ENCODE measurements at regions not wholly inside any gene's neighbourhood (a gene's known extent, or its start where the extent isn't known, plus 50 kb on each side); places are given as distances from the start of the nearest gene placed in this dataset.

GRCh38 chr21:43276811-43277210 is 108.0 kb downstream of the CRYAA start:
- TF ChIP-seq FOXP2 (optimal IDR thresholded peaks at IDR 0.05; ENCODE audit: control extremely low read depth, extremely low read length, insufficient read depth) (no peak), EZH2 (IDR thresholded peaks at IDR 0.05) (no peak), POLR2AphosphoS5 (IDR thresholded peaks at IDR 0.05; ENCODE audit: borderline replicate concordance, low read depth, low read length) (no peak)
- no peaks in the 10 kb centered on the region for H3K9me3 ChIP-seq (ENCODE audit: low read depth, low read length)
- no peaks in the 10 kb centered on the region for H3K36me3 ChIP-seq (ENCODE audit: insufficient read depth, low read length)
- DNase-seq (ENCODE audit: low read depth, low spot score): no peak
- H3K27ac ChIP-seq: no peak overlapping the region
- no peak overlapping the region for H3K4me3 ChIP-seq
- no peak overlapping the region for H3K9ac ChIP-seq (ENCODE audit: insufficient read length)

- Histone ChIP-seq H3K27ac (no peak overlapping the region), H3K9ac (ENCODE audit: insufficient read length) (no peak overlapping the region)
- no peak for TF ChIP-seq FOXP2 (optimal IDR thresholded peaks at IDR 0.05; ENCODE audit: control extremely low read depth, extremely low read length, insufficient read depth)
- no peak for TF ChIP-seq EZH2 (IDR thresholded peaks at IDR 0.05)
- no peak for TF ChIP-seq POLR2AphosphoS5 (IDR thresholded peaks at IDR 0.05; ENCODE audit: borderline replicate concordance, low read depth, low read length)
Observed at GRCh38 chr21:43275421-43276211, 106.8 kb downstream of the CRYAA start.

GRCh38 chr21:43274946-43275310 is 106.1 kb downstream of the CRYAA start:
- Histone ChIP-seq H3K9me3 (ENCODE audit: low read depth, low read length) (no peaks in the 10 kb centered on the region), H3K36me3 (ENCODE audit: insufficient read depth, low read length) (no peaks in the 10 kb centered on the region), H3K4me3 (no peak overlapping the region), H3K27ac (no peak overlapping the region), H3K9ac (ENCODE audit: insufficient read length) (no peak overlapping the region)
- TF ChIP-seq POLR2AphosphoS5 (IDR thresholded peaks at IDR 0.05; ENCODE audit: borderline replicate concordance, low read depth, low read length): no peak
- no peak for TF ChIP-seq EZH2 (IDR thresholded peaks at IDR 0.05)
- no peak for TF ChIP-seq FOXP2 (optimal IDR thresholded peaks at IDR 0.05; ENCODE audit: control extremely low read depth, extremely low read length, insufficient read depth)
- no peak for DNase-seq (ENCODE audit: low read depth, low spot score)

More at GRCh38 chr21:43275421-43276211, 106.8 kb downstream of the CRYAA start:
- DNase-seq (ENCODE audit: low read depth, low spot score): no peak
- Histone ChIP-seq H3K36me3 (ENCODE audit: insufficient read depth, low read length) (no peaks in the 10 kb centered on the region), H3K4me3 (no peak overlapping the region), H3K9me3 (ENCODE audit: low read depth, low read length) (no peaks in the 10 kb centered on the region)

- DNase-seq (ENCODE audit: low read depth, low spot score): no peak
- Histone ChIP-seq H3K9me3 (ENCODE audit: low read depth, low read length) (no peaks in the 10 kb centered on the region), H3K27ac (no peak overlapping the region), H3K9ac (ENCODE audit: insufficient read length) (no peak overlapping the region), H3K4me3 (no peak overlapping the region), H3K36me3 (ENCODE audit: insufficient read depth, low read length) (no peaks in the 10 kb centered on the region)
- no peak for TF ChIP-seq FOXP2 (optimal IDR thresholded peaks at IDR 0.05; ENCODE audit: control extremely low read depth, extremely low read length, insufficient read depth)
- TF ChIP-seq EZH2 (IDR thresholded peaks at IDR 0.05): no peak
- TF ChIP-seq POLR2AphosphoS5 (IDR thresholded peaks at IDR 0.05; ENCODE audit: borderline replicate concordance, low read depth, low read length): no peak
Observed at GRCh38 chr21:43274022-43274945, 105.5 kb downstream of the CRYAA start.

- H3K36me3 ChIP-seq (ENCODE audit: insufficient read depth, low read length): no peaks in the 10 kb centered on the region
- TF ChIP-seq EZH2 (IDR thresholded peaks at IDR 0.05) (no peak), POLR2AphosphoS5 (IDR thresholded peaks at IDR 0.05; ENCODE audit: borderline replicate concordance, low read depth, low read length) (no peak), FOXP2 (optimal IDR thresholded peaks at IDR 0.05; ENCODE audit: control extremely low read depth, extremely low read length, insufficient read depth) (no peak)
- no peak overlapping the region for H3K27ac ChIP-seq
- DNase-seq (ENCODE audit: low read depth, low spot score): no peak
- H3K9ac ChIP-seq (ENCODE audit: insufficient read length): no peak overlapping the region
- no peak overlapping the region for H3K4me3 ChIP-seq
- no peaks in the 10 kb centered on the region for H3K9me3 ChIP-seq (ENCODE audit: low read depth, low read length)
Observed at GRCh38 chr21:43273708-43274021, 104.9 kb downstream of the CRYAA start.

- Histone ChIP-seq H3K9ac (ENCODE audit: insufficient read length) (no peak overlapping the region), H3K36me3 (ENCODE audit: insufficient read depth, low read length) (no peaks in the 10 kb centered on the region), H3K27ac (no peak overlapping the region), H3K4me3 (no peak overlapping the region), H3K9me3 (ENCODE audit: low read depth, low read length) (no peaks in the 10 kb centered on the region)
- no peak for DNase-seq (ENCODE audit: low read depth, low spot score)
- no peak for TF ChIP-seq FOXP2 (optimal IDR thresholded peaks at IDR 0.05; ENCODE audit: control extremely low read depth, extremely low read length, insufficient read depth)
- no peak for TF ChIP-seq POLR2AphosphoS5 (IDR thresholded peaks at IDR 0.05; ENCODE audit: borderline replicate concordance, low read depth, low read length)
- no peak for TF ChIP-seq EZH2 (IDR thresholded peaks at IDR 0.05)
Observed at GRCh38 chr21:43273016-43273707, 104.4 kb downstream of the CRYAA start.

- Histone ChIP-seq H3K9me3 (ENCODE audit: low read depth, low read length) (no peaks in the 10 kb centered on the region), H3K36me3 (ENCODE audit: insufficient read depth, low read length) (no peaks in the 10 kb centered on the region), H3K27ac (no peak overlapping the region), H3K9ac (ENCODE audit: insufficient read length) (no peak overlapping the region), H3K4me3 (no peak overlapping the region)
- no peak for DNase-seq (ENCODE audit: low read depth, low spot score)
- no peak for TF ChIP-seq EZH2 (IDR thresholded peaks at IDR 0.05)
- no peak for TF ChIP-seq POLR2AphosphoS5 (IDR thresholded peaks at IDR 0.05; ENCODE audit: borderline replicate concordance, low read depth, low read length)
Observed at GRCh38 chr21:43272591-43272990, 103.8 kb downstream of the CRYAA start.

GRCh38 chr21:43271452-43272020 is 102.7 kb downstream of the CRYAA start:
- no peak overlapping the region for H3K9ac ChIP-seq (ENCODE audit: insufficient read length)
- DNase-seq (ENCODE audit: low read depth, low spot score): no peak
- H3K36me3 ChIP-seq (ENCODE audit: insufficient read depth, low read length): no peaks in the 10 kb centered on the region
- no peak for TF ChIP-seq FOXP2 (optimal IDR thresholded peaks at IDR 0.05; ENCODE audit: control extremely low read depth, extremely low read length, insufficient read depth)
- TF ChIP-seq EZH2 (IDR thresholded peaks at IDR 0.05): peak; percentile 38
- no peak for TF ChIP-seq POLR2AphosphoS5 (IDR thresholded peaks at IDR 0.05; ENCODE audit: borderline replicate concordance, low read depth, low read length)
- H3K9me3 ChIP-seq (ENCODE audit: low read depth, low read length): no peaks in the 10 kb centered on the region
- H3K27ac ChIP-seq: no peak overlapping the region
- no peak overlapping the region for H3K4me3 ChIP-seq

All from SK-N-MC (cell line).